MCF 10A (cell line): ENCODE measurements at regions not wholly inside any gene's neighbourhood (a gene's known extent, or its start where the extent isn't known, plus 50 kb on each side); places are given as distances from the start of the nearest gene placed in this dataset.

Experiments used
- BruUV-seq: library from RNA; stranded (reverse); fragments of 400-500 nt; replicated peaks from 2 replicates; lab custom pipeline; 2021; lab: Mats Ljungman, UMichigan
- CTCF ChIA-PET: fragments of 300-600 bp; sonication (Branson Sonifier 250); formaldehyde crosslinking; extraction: SDS; loops from one replicate; lab custom pipeline; 2021; ENCODE audit warnings: antibody characterized with exemption, inconsistent platforms; lab: Yijun Ruan, JAX
- POLR2A ChIA-PET: fragments of 300-600, 350-650 bp; sonication (Branson Sonifier 250); formaldehyde crosslinking; extraction: SDS; loops from one replicate; lab custom pipeline; 2020; ENCODE audit warnings: antibody characterized with exemption, inconsistent platforms; lab: Yijun Ruan, JAX
- DNase-seq: peaks from one replicate; pipeline ENCODE4 v3.0.0-alpha.2; 2018; ENCODE audit not compliant: unreplicated experiment
- H3K27ac Mint-ChIP-seq: one replicate; pipeline ENCODE4 v1.8.0; 2022; ENCODE audit warnings: mild to moderate bottlenecking, low read depth, mixed read lengths; ENCODE audit not compliant: unreplicated experiment
- H3K27me3 Mint-ChIP-seq: one replicate; pipeline ENCODE4 v1.8.0; 2022; ENCODE audit warnings: mixed read lengths; ENCODE audit not compliant: insufficient read depth, unreplicated experiment
- H3K36me3 Mint-ChIP-seq: one replicate; pipeline ENCODE4 v1.8.0; 2022; ENCODE audit warnings: mild to moderate bottlenecking, moderate library complexity, mixed read lengths; ENCODE audit not compliant: insufficient read depth, unreplicated experiment
- H3K4me1 Mint-ChIP-seq: one replicate; pipeline ENCODE4 v1.8.0; 2022; ENCODE audit warnings: mixed read lengths; ENCODE audit not compliant: insufficient read depth, unreplicated experiment
- H3K4me3 Mint-ChIP-seq: one replicate; pipeline ENCODE4 v1.8.0; 2022; ENCODE audit warnings: mild to moderate bottlenecking, moderate library complexity, mixed read lengths; ENCODE audit not compliant: unreplicated experiment
- H3K9me3 Mint-ChIP-seq: one replicate; pipeline ENCODE4 v1.8.0; 2022; ENCODE audit warnings: mixed read lengths; ENCODE audit not compliant: unreplicated experiment
- CTCF ChIP-seq: fragments of 200-600 bp; IDR thresholded peaks from one replicate; pipeline ENCODE4 v1.8.0; 2022; ENCODE audit warnings: antibody characterized with exemption, mild to moderate bottlenecking; ENCODE audit not compliant: unreplicated experiment
- intact Hi-C: fragments of 100-400 bp; cut with micrococcal nuclease; formaldehyde crosslinking; loops from 2 replicates; pipeline ENCODE4 v1.14.1; 2022

- POLR2A ChIA-PET, result no interaction called here
- Mint-ChIP-seq H3K36me3 (no peaks in the 10 kb centered on the region), H3K4me1 (no peaks in the 10 kb centered on the region), H3K27ac (no peak overlapping the region), H3K4me3 (no peak overlapping the region), H3K9me3 (no peaks in the 10 kb centered on the region), H3K27me3 (peaks cover 99% of the 10 kb centered on the region)
- CTCF ChIA-PET, result interaction anchor here (0.6 kb wide), 1 partner anchor 328 kb away, joined by 3 read pairs; no protein-coding TSS in a partner anchor
- DNase-seq, result no peak
- intact Hi-C loops, result no loop called here
- no peak for TF ChIP-seq CTCF
- BruUV-seq, result no TSS peak
These were observed 226.2 kb downstream of the MC4R start for GRCh38 chr18:60146220-60146960.

GRCh38 chr18:60145776-60146175 lies 226.8 kb downstream of the MC4R start:
- no peak for TF ChIP-seq CTCF
- Mint-ChIP-seq H3K9me3 (no peaks in the 10 kb centered on the region), H3K4me3 (no peak overlapping the region), H3K4me1 (no peaks in the 10 kb centered on the region), H3K27me3 (peaks cover 97% of the 10 kb centered on the region), H3K27ac (no peak overlapping the region), H3K36me3 (no peaks in the 10 kb centered on the region)
- CTCF ChIA-PET, result interaction anchor here (0.6 kb wide), 1 partner anchor 327 kb away, joined by 3 read pairs; no protein-coding TSS in a partner anchor
- intact Hi-C loops, result no loop called here
- POLR2A ChIA-PET, result no interaction called here
- no TSS peak for BruUV-seq
- DNase-seq, result no peak

- Mint-ChIP-seq H3K4me1 (no peaks in the 10 kb centered on the region), H3K4me3 (no peak overlapping the region), H3K36me3 (no peaks in the 10 kb centered on the region), H3K27me3 (peaks cover 73% of the 10 kb centered on the region), H3K27ac (no peak overlapping the region), H3K9me3 (no peaks in the 10 kb centered on the region)
- intact Hi-C loops, result no loop called here
- BruUV-seq, result no TSS peak
- no peak for TF ChIP-seq CTCF
- ChIA-PET POLR2A (no interaction called here), CTCF (no interaction called here)
- DNase-seq, result no peak
These were observed 235.0 kb downstream of the PMAIP1 start for GRCh38 chr18:60134806-60135205.

GRCh38 chr18:60130284-60130683 lies 230.5 kb downstream of the PMAIP1 start:
- H3K36me3 Mint-ChIP-seq, result no peaks in the 10 kb centered on the region
- ChIA-PET CTCF (no interaction called here), POLR2A (no interaction called here)
- no peaks in the 10 kb centered on the region for H3K9me3 Mint-ChIP-seq
- peaks cover 66% of the 10 kb centered on the region for H3K27me3 Mint-ChIP-seq
- intact Hi-C loops, result no loop called here
- TF ChIP-seq CTCF, result no peak
- H3K4me1 Mint-ChIP-seq, result no peaks in the 10 kb centered on the region
- BruUV-seq, result no TSS peak
- no peak overlapping the region for H3K4me3 Mint-ChIP-seq
- H3K27ac Mint-ChIP-seq, result no peak overlapping the region
- DNase-seq, result no peak
